ENCODE measurements at regions not wholly inside any gene's neighbourhood (a gene's known extent, or its start where the extent isn't known, plus 50 kb on each side); places are given as distances from the start of the nearest gene placed in this dataset.
"Not testable (repeated sequence)": the region's sequence is repeated elsewhere in the genome, so short reads cannot be mapped to it uniquely, and the experiment has no call there.

GRCh38 chr4:173608632-173609031, 78.6 kb upstream of the HAND2 start:
- not testable (repeated sequence) for H3K14ac ChIP-seq (ENCODE audit: insufficient read length); H2BK120ac ChIP-seq (replicated peaks; ENCODE audit: low read depth, low read length); H2BK20ac ChIP-seq (ENCODE audit: low read length); H3K27me3 ChIP-seq (replicated peaks in 1 of 4; ENCODE audit: control insufficient read depth in 3 of 4, extremely low read depth in 1 of 4, insufficient read depth in 3 of 4, low read length in 3 of 4); H3K23me2 ChIP-seq (ENCODE audit: low read depth, low read length); H3K9me3 ChIP-seq (ENCODE audit: insufficient read depth in 2 of 2, low read depth in 1 of 2, low read length in 1 of 2); H2BK15ac ChIP-seq (ENCODE audit: low read length); H3K4me1 ChIP-seq (replicated peaks in 1 of 4; ENCODE audit: control insufficient read depth in 3 of 4, insufficient read depth in 4 of 4, low read length in 3 of 4); H4K20me1 ChIP-seq (replicated peaks in 1 of 2; ENCODE audit: control insufficient read depth in 1 of 2, insufficient read depth in 2 of 2, low read length in 2 of 2); H3K23ac ChIP-seq (ENCODE audit: insufficient read length); H3K56ac ChIP-seq (replicated peaks; ENCODE audit: insufficient read length, low read depth, low read length); H3K36me3 ChIP-seq (ENCODE audit: control insufficient read depth in 2 of 4, insufficient read depth in 4 of 4, low read length in 3 of 4); H4K5ac ChIP-seq (ENCODE audit: insufficient read length, low read depth, low read length); H3K4ac ChIP-seq (replicated peaks; ENCODE audit: insufficient read length, low read depth, low read length); H3K79me2 ChIP-seq (ENCODE audit: control insufficient read depth in 1 of 2, insufficient read depth in 2 of 2, low read length in 2 of 2); H3K27ac ChIP-seq (ENCODE audit: low read depth, low read length); H4K91ac ChIP-seq (replicated peaks; ENCODE audit: insufficient read length, low read length); FAIRE-seq; H2BK12ac ChIP-seq (ENCODE audit: low read depth, low read length); H3K79me1 ChIP-seq (ENCODE audit: low read depth, low read length); H2AK5ac ChIP-seq (ENCODE audit: low read depth, low read length)
- peak in 1 of 2 experiments; percentile 84 for DNase-seq (ENCODE audit: low read depth in 1 of 2, low spot score in 2 of 2)
- H3K4me3 ChIP-seq (ENCODE audit: extremely low read depth in 1 of 4, insufficient read depth in 2 of 4, low read depth in 3 of 4, low read length in 4 of 4), result peak overlapping the region; percentile 26 to 55 (median 42); a peak in 7 of 8 replicates
- 28% methylated on average over 11 of the region's 15 CpGs; no CpG with 5 or more reads in 1 of the 2 experiments for WGBS, 2 experiments (ENCODE audit: extremely low coverage in 1 of 2, insufficient coverage in 1 of 2, insufficient read length in 1 of 2, insufficient replicate concordance in 2 of 2, low coverage in 1 of 2, low lambda C conversion rate in 2 of 2, missing lambda C conversion rate in 1 of 2)
- TF ChIP-seq YY1 (IDR thresholded peaks at IDR 0.05; ENCODE audit: low read depth, low read length) (peak; percentile 89), TAF1 (IDR thresholded peaks at IDR 0.05; ENCODE audit: low read depth, low read length) (peak; percentile 57), ASH2L (IDR thresholded peaks at IDR 0.05; ENCODE audit: low read length) (peak; percentile 77), TBP (IDR thresholded peaks at IDR 0.05; ENCODE audit: low read depth, low read length) (peak; percentile 30; the same call in 1 of the 2 replicates), KDM4A (IDR thresholded peaks at IDR 0.05; ENCODE audit: low read depth, low read length, severe bottlenecking) (peak; percentile 51)
- peak overlapping the region in 3 of 4 experiments; percentile 51 to 83 (median 66); a peak in 6 of 7 replicates for H3K9ac ChIP-seq (replicated peaks in 1 of 4; ENCODE audit: extremely low read depth in 1 of 4, low read depth in 3 of 4, low read length in 3 of 4)
- peak overlapping the region; percentile 34; the same call in 1 of the 2 replicates for H3K18ac ChIP-seq (ENCODE audit: extremely low read depth, low read length)
- ChIA-PET CTCF (ENCODE audit: partially characterized antibody) (interaction anchor here (1.1 kb wide), 1 partner anchor 114 kb away, joined by 3 read pairs; no protein-coding TSS in a partner anchor), POLR2A (ENCODE audit: partially characterized antibody) (interaction anchor here (0.6 to 1.3 kb wide), 7 partner anchors 9 to 952 kb away, joined by 3 read pairs; no protein-coding TSS in a partner anchor)
- H2BK5ac ChIP-seq (ENCODE audit: low read depth, low read length), result peak overlapping the region; percentile 37; the same call in 1 of the 2 replicates
- H3K4me2 ChIP-seq (ENCODE audit: insufficient read depth in 1 of 2, low read depth in 2 of 2, low read length in 2 of 2), result peak overlapping the region; percentile 74 to 77
- peak overlapping the region; percentile 93 for H4K8ac ChIP-seq (ENCODE audit: extremely low read depth, insufficient read depth, low read length)
- peak overlapping the region; percentile 97 for H2AFZ ChIP-seq (ENCODE audit: low read length)
